HepG2 (cell line): ENCODE measurements at regions not wholly inside any gene's neighbourhood (a gene's known extent, or its start where the extent isn't known, plus 50 kb on each side); places are given as distances from the start of the nearest gene placed in this dataset.

Experiments used
- ATAC-seq: fragments of 200-7000 bp; cut with Tn5 transposase; 3 replicates; pipeline ENCODE4 v1.9.1; 2020; ENCODE audit warnings: mild to moderate bottlenecking, moderate library complexity
- BruUV-seq: library from RNA; stranded (reverse); fragments of 400-500 nt; replicated peaks from 2 replicates; lab custom pipeline; 2021; lab: Mats Ljungman, UMichigan
- CTCF ChIA-PET: fragments of 300-600 bp; formaldehyde crosslinking; extraction: SDS; loops from one replicate; lab custom pipeline; 2021; ENCODE audit warnings: low total read pairs, inconsistent platforms, low intra/inter-chr PET ratio; lab: Yijun Ruan, JAX
- POLR2A ChIA-PET: fragments of 350-600 bp; sonication (Branson Sonifier 250); formaldehyde crosslinking; loops from one replicate; lab custom pipeline; 2020; ENCODE audit warnings: antibody characterized with exemption, inconsistent platforms; lab: Yijun Ruan, JAX
- DNase-seq: peaks from one replicate; pipeline ENCODE4 v3.0.0-alpha.2; 2015; ENCODE audit warnings: low spot score
- FAIRE-seq: peaks from 3 replicates; lab custom pipeline; 2011; peaks lifted over from hg19 to GRCh38; lab: Jason Lieb, UNC
- H2AFZ ChIP-seq: one replicate; pipeline ENCODE4 v1.6.1; 2011; ENCODE audit warnings: low read length, inconsistent platforms
- H3K27ac ChIP-seq: fragments of 300-600 bp; 3 replicates; pipeline ENCODE4 v1.8.0; 2011; ENCODE audit warnings: mixed run types, mild to moderate bottlenecking, mixed read lengths, low read length, inconsistent platforms; ENCODE audit not compliant: insufficient read depth; ENCODE audit errors: extremely low read length
- H3K27me3 ChIP-seq, 2 experiments: fragments of 200-600 bp in 1 of 2; 2 replicates in 1 of 2; 3 replicates in 1 of 2; pipeline versions ENCODE4 v1.6.0 to v1.8.0; 2011; ENCODE audit warnings: low read length in 2 of 2, mild to moderate bottlenecking in 2 of 2, moderate library complexity in 2 of 2, inconsistent platforms in 1 of 2; ENCODE audit not compliant: insufficient read depth in 2 of 2, control insufficient read depth in 1 of 2
- H3K36me3 ChIP-seq, 2 experiments: fragments of 200-600 bp in 1 of 2; replicated peaks in 1 of 2; 2 replicates in 1 of 2; 3 replicates in 1 of 2; pipeline versions ENCODE4 v1.5.1 to v1.8.0; 2011; ENCODE audit warnings: low read length in 2 of 2, inconsistent platforms in 1 of 2; ENCODE audit not compliant: insufficient read depth in 2 of 2, control insufficient read depth in 1 of 2
- H3K4me1 ChIP-seq: 2 replicates; pipeline ENCODE4 v1.5.1; 2012; ENCODE audit warnings: low read length, inconsistent platforms; ENCODE audit not compliant: insufficient read depth
- H3K4me2 ChIP-seq: 2 replicates; pipeline ENCODE4 v1.6.0; 2011; ENCODE audit warnings: low read depth, low read length, inconsistent platforms
- H3K4me3 ChIP-seq, 3 experiments: fragments of 200-600 bp in 1 of 3; sonication (generic), shearing (Covaris generic) in 1 of 3; replicated peaks in 1 of 3; 2 replicates each; pipeline ENCODE4 v1.5.1; 2011 to 2016; ENCODE audit warnings: low read length in 3 of 3, inconsistent platforms in 2 of 3, low read depth in 2 of 3, mild to moderate bottlenecking in 2 of 3, control low read depth in 1 of 3, mixed read lengths in 1 of 3; ENCODE audit not compliant: insufficient read depth in 1 of 3
- H3K79me2 ChIP-seq: one replicate; pipeline ENCODE4 v1.6.1; 2011; ENCODE audit warnings: low read length, inconsistent platforms; ENCODE audit not compliant: insufficient read depth
- H3K9ac ChIP-seq: 2 replicates; pipeline ENCODE4 v1.6.0; 2011; ENCODE audit warnings: mild to moderate bottlenecking, low read depth, low read length, inconsistent platforms; ENCODE audit not compliant: insufficient read depth
- H3K9me3 ChIP-seq: 2 replicates; pipeline ENCODE4 v1.5.1; 2012; ENCODE audit warnings: mild to moderate bottlenecking, low read length
- H4K20me1 ChIP-seq: 2 replicates; pipeline ENCODE4 v1.6.0; 2011; ENCODE audit warnings: inconsistent platforms, mild to moderate bottlenecking, low read length, moderate library complexity; ENCODE audit not compliant: insufficient read depth
- ARHGAP35 ChIP-seq: sonication (generic); formaldehyde crosslinking; IDR thresholded peaks from 2 replicates; pipeline ENCODE4 v1.9.0; 2022; ENCODE audit warnings: mild to moderate bottlenecking, inconsistent platforms, moderate library complexity, missing genetic modification reagents, borderline replicate concordance
- MIXL1 ChIP-seq: IDR thresholded peaks from 2 replicates; pipeline ENCODE4 v1.6.1; 2016
- POLR2AphosphoS2 ChIP-seq: IDR thresholded peaks from 2 replicates; pipeline ENCODE4 v1.6.1; 2011; ENCODE audit warnings: low read depth, low read length, improper control_type of control experiment
- RFXAP ChIP-seq: sonication (generic); formaldehyde crosslinking; IDR thresholded peaks from 2 replicates; pipeline ENCODE4 v1.4.0; 2020; ENCODE audit warnings: missing genetic modification reagents, borderline replicate concordance
- TBL1XR1 ChIP-seq: fragments of 150-350 bp; IDR thresholded peaks from 2 replicates; pipeline ENCODE4 v1.6.1; 2014; ENCODE audit warnings: borderline replicate concordance, low read length; ENCODE audit not compliant: partially characterized antibody
- TEAD3 ChIP-seq: optimal IDR thresholded peaks from 2 replicates; pipeline ENCODE3; 2016; ENCODE audit warnings: borderline replicate concordance
- ZBTB21 ChIP-seq: sonication (generic); formaldehyde crosslinking; IDR thresholded peaks from 2 replicates; pipeline ENCODE4 v1.4.0; 2020; ENCODE audit warnings: missing genetic modification reagents
- ZNF143 ChIP-seq: sonication (generic); formaldehyde crosslinking; IDR thresholded peaks from 2 replicates; pipeline ENCODE4 v1.4.0; 2020; ENCODE audit warnings: missing genetic modification reagents
- ZNF17 ChIP-seq: sonication (generic); formaldehyde crosslinking; IDR thresholded peaks from 2 replicates; pipeline ENCODE4 v1.5.0; 2020; ENCODE audit warnings: mild to moderate bottlenecking, missing genetic modification reagents
- ZNF331 ChIP-seq: sonication (generic); formaldehyde crosslinking; IDR thresholded peaks from 2 replicates; pipeline ENCODE4 v1.4.0; 2020; ENCODE audit warnings: missing genetic modification reagents
- ZNF431 ChIP-seq: sonication (generic); formaldehyde crosslinking; IDR thresholded peaks from 2 replicates; pipeline ENCODE4 v1.9.0; 2022; ENCODE audit warnings: missing genetic modification reagents, low read depth, mild to moderate bottlenecking, borderline replicate concordance
- ZNF441 ChIP-seq: sonication (generic); formaldehyde crosslinking; IDR thresholded peaks from 2 replicates; pipeline ENCODE4 v1.7.0; 2021; ENCODE audit warnings: missing genetic modification reagents, borderline replicate concordance
- WGBS: methylation state at CpG from one replicate; pipeline ENCODE4 v1.1.6; 2017; ENCODE audit warnings: low lambda C conversion rate; 5-methylcytosine and 5-hydroxymethylcytosine counted together
- in situ Hi-C: cut with HindIII; loops from 2 replicates; pipeline ENCODE4 v1.10.0; 2017; ENCODE audit warnings: low pct_unique_long_range_greater_than_20kb; ENCODE audit not compliant: extremely low pct_ligation_motif_present
- intact Hi-C: fragments of 100-400 bp; cut with micrococcal nuclease; formaldehyde crosslinking; loops from one replicate; pipeline ENCODE4 v1.10.0; 2022; ENCODE audit not compliant: unreplicated experiment
- TF ChIP-seq, protein P1 (sequence below): conservative IDR thresholded peaks from 2 replicates; pipeline ENCODE4 v1.6.1; 2018; ENCODE audit warnings: missing genetic modification reagents
- TF ChIP-seq, protein P2 (sequence below): sonication (generic); formaldehyde crosslinking; IDR thresholded peaks from 2 replicates; pipeline ENCODE4 v1.5.1; 2020; ENCODE audit warnings: missing genetic modification reagents, mild to moderate bottlenecking, borderline replicate concordance
- TF ChIP-seq, protein P3 (sequence below): IDR thresholded peaks from 2 replicates; pipeline ENCODE4 v1.6.1; 2016; ENCODE audit warnings: low read depth, control low read depth
- TF ChIP-seq, protein P4 (sequence below): sonication (generic); formaldehyde crosslinking; IDR thresholded peaks from 2 replicates; pipeline ENCODE4 v1.5.0; 2020; ENCODE audit warnings: missing genetic modification reagents

DNA sequence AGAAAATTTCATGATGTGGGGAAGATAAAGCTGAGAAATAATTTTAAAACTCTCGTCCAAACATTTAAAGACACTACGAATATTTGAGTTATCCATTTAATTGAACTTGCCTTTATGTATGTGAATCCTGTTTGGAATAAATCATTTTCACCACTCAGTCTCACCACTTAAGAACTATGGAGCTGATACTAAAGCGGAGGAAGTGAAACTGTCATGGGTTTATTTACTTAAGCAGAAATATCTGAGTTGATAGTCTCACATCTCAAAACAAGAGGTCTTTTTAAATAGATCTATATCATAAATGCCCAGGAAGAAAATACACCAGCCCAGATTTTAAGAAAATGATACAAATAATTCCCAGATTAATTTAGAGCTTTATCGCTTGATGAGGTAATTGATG, 532.4 kb downstream of the ZNF804A start (continued):
- TF ChIP-seq, protein P1, sequence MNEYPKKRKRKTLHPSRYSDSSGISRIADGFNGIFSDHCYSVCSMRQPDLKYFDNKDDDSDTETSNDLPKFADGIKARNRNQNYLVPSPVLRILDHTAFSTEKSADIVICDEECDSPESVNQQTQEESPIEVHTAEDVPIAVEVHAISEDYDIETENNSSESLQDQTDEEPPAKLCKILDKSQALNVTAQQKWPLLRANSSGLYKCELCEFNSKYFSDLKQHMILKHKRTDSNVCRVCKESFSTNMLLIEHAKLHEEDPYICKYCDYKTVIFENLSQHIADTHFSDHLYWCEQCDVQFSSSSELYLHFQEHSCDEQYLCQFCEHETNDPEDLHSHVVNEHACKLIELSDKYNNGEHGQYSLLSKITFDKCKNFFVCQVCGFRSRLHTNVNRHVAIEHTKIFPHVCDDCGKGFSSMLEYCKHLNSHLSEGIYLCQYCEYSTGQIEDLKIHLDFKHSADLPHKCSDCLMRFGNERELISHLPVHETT (CRISPR knock-in tag), result no peak
- no peak for TF ChIP-seq TEAD3 (CRISPR knock-in tag)
- TF ChIP-seq, all 625 proteins: peak for 0

DNA sequence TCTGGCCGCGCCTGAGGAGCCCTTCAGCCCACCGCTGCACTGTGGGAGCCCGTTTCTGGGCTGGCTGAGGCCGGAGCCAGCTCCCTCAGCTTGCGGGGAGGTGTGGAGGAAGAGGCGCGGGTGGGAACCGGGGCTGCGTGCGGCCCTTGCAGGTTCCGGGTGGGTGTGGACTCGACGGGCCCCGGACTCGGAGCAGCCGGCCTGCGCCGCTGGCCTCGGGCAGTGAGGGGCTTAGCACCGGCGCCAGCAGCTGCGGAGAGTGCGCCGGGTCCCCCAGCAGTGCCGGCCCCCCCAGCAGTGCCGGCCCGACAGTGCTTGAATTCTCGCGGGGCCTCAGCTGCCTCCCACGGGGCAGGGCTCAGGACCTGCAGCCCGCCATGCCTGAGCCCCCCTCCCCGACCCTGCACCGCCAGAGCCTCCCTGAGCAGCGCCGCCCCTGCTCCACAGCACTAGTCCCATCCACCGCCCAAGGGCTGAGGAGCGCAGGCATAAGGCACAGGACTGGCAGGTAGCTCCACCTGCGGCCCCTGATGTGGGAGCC, 534.2 kb downstream of the ZNF804A start:
- ChIA-PET POLR2A (no interaction called here), CTCF (no interaction called here)
- WGBS, result 38% methylated on average over 13 of the region's 39 CpGs
- ATAC-seq (no peak; the same call in 2 of the 3 replicates), DNase-seq (no peak), FAIRE-seq (no peak)
- Histone ChIP-seq H3K79me2 (no peaks in the 10 kb centered on the region), H2AFZ (no peak overlapping the region), H3K36me3 (no peaks in the 10 kb centered on the region), H3K9ac (no peak overlapping the region), H4K20me1 (no peaks in the 10 kb centered on the region), H3K27ac (no peak overlapping the region), H3K4me2 (no peak overlapping the region), H3K9me3 (no peaks in the 10 kb centered on the region), H3K4me3 (no peak overlapping the region), H3K27me3 (no peaks in the 10 kb centered on the region), H3K4me1 (no peaks in the 10 kb centered on the region)
- no TSS peak for BruUV-seq
- in situ Hi-C loops, result no loop called here
- TF ChIP-seq ZNF331 (CRISPR knock-in tag) (no peak), ARHGAP35 (CRISPR knock-in tag) (no peak), POLR2AphosphoS2 (no peak), RFXAP (CRISPR knock-in tag) (no peak), ZNF17 (CRISPR knock-in tag) (no peak), ZNF143 (CRISPR knock-in tag) (no peak), ZBTB21 (CRISPR knock-in tag) (no peak), TBL1XR1 (no peak), ZNF441 (no peak), ZNF431 (no peak), MIXL1 (CRISPR knock-in tag) (no peak)
- TF ChIP-seq, protein P1 (CRISPR knock-in tag), result no peak
- TF ChIP-seq, protein P2, sequence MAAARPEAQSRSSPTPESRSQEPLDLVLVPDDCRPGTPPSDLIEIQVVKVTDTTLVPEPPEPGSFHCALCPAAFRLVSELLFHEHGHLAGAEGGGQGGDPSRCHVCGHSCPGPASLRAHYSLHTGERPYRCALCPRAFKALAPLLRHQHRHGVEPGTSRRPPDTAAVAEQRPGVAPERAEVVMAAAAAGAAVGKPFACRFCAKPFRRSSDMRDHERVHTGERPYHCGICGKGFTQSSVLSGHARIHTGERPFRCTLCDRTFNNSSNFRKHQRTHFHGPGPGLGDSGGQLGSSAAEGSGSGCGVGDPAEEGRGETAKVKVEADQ (CRISPR knock-in tag), result no peak
- TF ChIP-seq, protein P3, sequence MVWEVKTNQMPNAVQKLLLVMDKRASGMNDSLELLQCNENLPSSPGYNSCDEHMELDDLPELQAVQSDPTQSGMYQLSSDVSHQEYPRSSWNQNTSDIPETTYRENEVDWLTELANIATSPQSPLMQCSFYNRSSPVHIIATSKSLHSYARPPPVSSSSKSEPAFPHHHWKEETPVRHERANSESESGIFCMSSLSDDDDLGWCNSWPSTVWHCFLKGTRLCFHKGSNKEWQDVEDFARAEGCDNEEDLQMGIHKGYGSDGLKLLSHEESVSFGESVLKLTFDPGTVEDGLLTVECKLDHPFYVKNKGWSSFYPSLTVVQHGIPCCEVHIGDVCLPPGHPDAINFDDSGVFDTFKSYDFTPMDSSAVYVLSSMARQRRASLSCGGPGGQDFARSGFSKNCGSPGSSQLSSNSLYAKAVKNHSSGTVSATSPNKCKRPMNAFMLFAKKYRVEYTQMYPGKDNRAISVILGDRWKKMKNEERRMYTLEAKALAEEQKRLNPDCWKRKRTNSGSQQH (CRISPR knock-in tag), result no peak
- TF ChIP-seq, protein P4, sequence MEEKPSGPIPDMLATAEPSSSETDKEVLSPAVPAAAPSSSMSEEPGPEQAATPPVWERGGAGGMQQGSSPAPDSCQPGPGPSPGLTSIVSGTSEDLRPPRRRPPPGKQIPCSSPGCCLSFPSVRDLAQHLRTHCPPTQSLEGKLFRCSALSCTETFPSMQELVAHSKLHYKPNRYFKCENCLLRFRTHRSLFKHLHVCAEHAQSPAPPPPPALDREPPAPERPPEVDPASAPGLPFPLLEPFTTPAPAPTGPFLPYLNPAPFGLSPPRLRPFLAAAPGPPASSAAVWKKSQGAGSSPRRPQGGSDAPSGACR (CRISPR knock-in tag), result no peak
- intact Hi-C loops, result no loop called here
